Hepatocyte (in vitro differentiated cells): ENCODE measurements at regions not wholly inside any gene's neighbourhood (a gene's known extent, or its start where the extent isn't known, plus 50 kb on each side); places are given as distances from the start of the nearest gene placed in this dataset.

ENCODE experiments used
- DNase-seq: peaks from one replicate; pipeline ENCODE4 v3.0.0-alpha.2; 2016; ENCODE audit warnings: low spot score
- H2AFZ ChIP-seq: fragments of 200-600 bp; sonication (generic); 2 replicates; pipeline ENCODE4 v1.6.0; 2016; ENCODE audit warnings: antibody characterized with exemption, mild to moderate bottlenecking
- H3K27ac ChIP-seq: fragments of 200-600 bp; sonication (generic); 2 replicates; pipeline ENCODE4 v1.5.1; 2016; ENCODE audit warnings: mild to moderate bottlenecking
- H3K27me3 ChIP-seq: fragments of 200-600 bp; sonication (generic); 2 replicates; pipeline ENCODE4 v1.6.1; 2016
- H3K36me3 ChIP-seq: fragments of 200-600 bp; sonication (generic); replicated peaks from 2 replicates; pipeline ENCODE4 v1.5.1; 2016; ENCODE audit warnings: low read depth; ENCODE audit not compliant: insufficient read depth
- H3K4me1 ChIP-seq: fragments of 200-600 bp; sonication (generic); 2 replicates; pipeline ENCODE4 v1.5.1; 2016; ENCODE audit warnings: mild to moderate bottlenecking, moderate library complexity; ENCODE audit not compliant: insufficient read depth
- H3K4me2 ChIP-seq: fragments of 200-600 bp; sonication (generic); 2 replicates; pipeline ENCODE4 v1.6.0; 2016
- H3K4me3 ChIP-seq: fragments of 200-600 bp; sonication (generic); 2 replicates; pipeline ENCODE4 v1.5.1; 2016; ENCODE audit warnings: mild to moderate bottlenecking
- H3K79me2 ChIP-seq: fragments of 200-600 bp; sonication (generic); 2 replicates; pipeline ENCODE4 v1.6.0; 2017; ENCODE audit warnings: mild to moderate bottlenecking
- H3K9me2 ChIP-seq: fragments of 200-600 bp; sonication (generic); replicated peaks from 2 replicates; pipeline ENCODE4 v1.6.0; 2017; ENCODE audit warnings: mild to moderate bottlenecking; ENCODE audit not compliant: insufficient read depth
- H3K9me3 ChIP-seq: fragments of 200-600 bp; sonication (generic); 2 replicates; pipeline ENCODE4 v1.5.1; 2016; ENCODE audit warnings: low read depth, mild to moderate bottlenecking
- H4K20me1 ChIP-seq: fragments of 200-600 bp; sonication (generic); 2 replicates; pipeline ENCODE4 v1.6.0; 2016; ENCODE audit warnings: mild to moderate bottlenecking; ENCODE audit not compliant: insufficient read depth, poor library complexity, severe bottlenecking
- EZH2 ChIP-seq: fragments of 200-600 bp; sonication (generic); IDR thresholded peaks from 2 replicates; pipeline ENCODE4 v1.6.1; 2016; ENCODE audit warnings: antibody characterized with exemption, mild to moderate bottlenecking, borderline replicate concordance
- EZH2phosphoT487 ChIP-seq: fragments of 200-600 bp; sonication (generic); IDR thresholded peaks from one replicate; pipeline ENCODE4 v1.6.1; 2018; ENCODE audit warnings: antibody characterized with exemption, mild to moderate bottlenecking, low read depth, moderate library complexity; ENCODE audit not compliant: unreplicated experiment, severe bottlenecking
- WGBS: methylation state at CpG from one replicate; pipeline ENCODE4 v1.1.6; 2016; ENCODE audit warnings: low lambda C conversion rate; ENCODE audit errors: missing lambda C conversion rate; 5-methylcytosine and 5-hydroxymethylcytosine counted together
- TF ChIP-seq, protein P1 (sequence below): fragments of 200-600 bp; sonication (generic); IDR thresholded peaks from 2 replicates; pipeline ENCODE4 v1.5.1; 2016; ENCODE audit warnings: antibody characterized with exemption, mild to moderate bottlenecking; ENCODE audit not compliant: poor library complexity

DNA sequence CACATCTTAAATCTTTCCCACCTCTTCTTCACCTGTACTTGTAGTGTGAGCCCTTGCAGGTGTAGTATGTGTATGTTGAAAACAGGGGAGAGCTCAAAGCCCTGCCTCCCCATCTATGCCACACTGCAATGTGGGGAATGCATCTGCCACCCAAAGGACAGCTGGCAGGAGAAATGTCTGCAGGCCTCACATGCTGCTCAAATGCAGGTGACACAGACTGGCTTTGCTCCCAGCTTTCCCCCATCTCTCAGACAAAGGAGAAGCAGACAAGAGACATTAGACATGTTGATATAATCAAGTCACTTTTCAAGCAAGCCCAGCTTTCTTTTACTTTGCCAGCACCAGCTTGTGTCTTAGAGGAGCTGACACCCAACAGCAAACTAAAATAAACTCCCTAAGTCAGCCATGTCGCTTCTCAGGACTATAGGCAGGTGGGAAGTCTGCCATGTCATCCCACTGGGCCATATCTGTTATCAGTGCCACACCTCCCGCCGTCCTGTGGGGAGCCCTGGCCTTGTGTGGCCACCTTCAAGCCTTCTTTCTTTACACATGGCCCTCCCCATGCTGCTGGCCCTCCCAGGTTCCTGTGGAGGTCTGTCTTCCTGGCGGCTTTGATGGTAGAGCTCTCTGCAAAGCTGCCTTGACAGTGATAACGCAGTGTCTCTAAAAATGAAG, 102.1 kb downstream of the CXCL12 start:
- Histone ChIP-seq H3K79me2 (no peaks in the 10 kb centered on the region), H3K36me3 (no peaks in the 10 kb centered on the region), H3K27me3 (no peaks in the 10 kb centered on the region)

DNA sequence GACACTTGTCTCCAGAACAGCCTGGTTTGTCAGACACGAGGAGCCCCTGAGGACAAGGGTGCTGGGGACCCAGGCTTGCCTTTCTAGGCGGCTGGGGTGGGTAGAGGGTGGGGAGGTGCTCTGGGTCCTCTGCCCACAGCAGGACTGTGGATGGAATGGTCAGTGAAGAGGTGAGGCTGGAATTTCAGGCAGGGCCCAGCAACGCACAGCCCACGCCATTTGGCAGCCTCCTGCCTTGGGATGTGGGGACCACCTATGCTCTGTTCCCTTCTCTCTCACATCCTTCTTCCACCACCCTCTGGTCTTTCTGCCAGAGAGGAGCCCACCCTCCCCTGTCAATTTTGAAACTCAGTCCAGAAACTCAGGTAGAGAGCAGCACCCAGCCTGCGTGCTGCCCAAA, 103.2 kb downstream of the CXCL12 start:
- Histone ChIP-seq H3K36me3 (no peaks in the 10 kb centered on the region), H3K4me3 (no peak overlapping the region), H2AFZ (no peak overlapping the region), H3K27me3 (no peaks in the 10 kb centered on the region), H3K9me2 (no peaks in the 10 kb centered on the region), H3K9me3 (no peaks in the 10 kb centered on the region), H3K4me1 (peaks cover 3% of the 10 kb centered on the region), H3K4me2 (no peak overlapping the region), H3K27ac (no peak overlapping the region), H4K20me1 (no peaks in the 10 kb centered on the region), H3K79me2 (no peaks in the 10 kb centered on the region)
- 93% methylated on average over 5 of the region's 5 CpGs for WGBS
- TF ChIP-seq, protein P1, sequence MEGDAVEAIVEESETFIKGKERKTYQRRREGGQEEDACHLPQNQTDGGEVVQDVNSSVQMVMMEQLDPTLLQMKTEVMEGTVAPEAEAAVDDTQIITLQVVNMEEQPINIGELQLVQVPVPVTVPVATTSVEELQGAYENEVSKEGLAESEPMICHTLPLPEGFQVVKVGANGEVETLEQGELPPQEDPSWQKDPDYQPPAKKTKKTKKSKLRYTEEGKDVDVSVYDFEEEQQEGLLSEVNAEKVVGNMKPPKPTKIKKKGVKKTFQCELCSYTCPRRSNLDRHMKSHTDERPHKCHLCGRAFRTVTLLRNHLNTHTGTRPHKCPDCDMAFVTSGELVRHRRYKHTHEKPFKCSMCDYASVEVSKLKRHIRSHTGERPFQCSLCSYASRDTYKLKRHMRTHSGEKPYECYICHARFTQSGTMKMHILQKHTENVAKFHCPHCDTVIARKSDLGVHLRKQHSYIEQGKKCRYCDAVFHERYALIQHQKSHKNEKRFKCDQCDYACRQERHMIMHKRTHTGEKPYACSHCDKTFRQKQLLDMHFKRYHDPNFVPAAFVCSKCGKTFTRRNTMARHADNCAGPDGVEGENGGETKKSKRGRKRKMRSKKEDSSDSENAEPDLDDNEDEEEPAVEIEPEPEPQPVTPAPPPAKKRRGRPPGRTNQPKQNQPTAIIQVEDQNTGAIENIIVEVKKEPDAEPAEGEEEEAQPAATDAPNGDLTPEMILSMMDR, result no peak
- TF ChIP-seq EZH2, result no peak
- no peak for DNase-seq

More for the DNA sequence above, 102.1 kb downstream of the CXCL12 start:
- H3K27ac ChIP-seq, result no peak overlapping the region
- no peak overlapping the region for H3K4me2 ChIP-seq
- 76% methylated on average over 5 of the region's 5 CpGs for WGBS
- no peak overlapping the region for H3K4me3 ChIP-seq
- no peak for TF ChIP-seq EZH2
- no peak for TF ChIP-seq EZH2phosphoT487
- TF ChIP-seq, protein P1, result no peak
- H3K4me1 ChIP-seq, result peaks cover 3% of the 10 kb centered on the region
- H3K9me2 ChIP-seq, result no peaks in the 10 kb centered on the region
- H2AFZ ChIP-seq, result no peak overlapping the region
- no peaks in the 10 kb centered on the region for H4K20me1 ChIP-seq
- H3K9me3 ChIP-seq, result no peaks in the 10 kb centered on the region
- no peak for DNase-seq

DNA sequence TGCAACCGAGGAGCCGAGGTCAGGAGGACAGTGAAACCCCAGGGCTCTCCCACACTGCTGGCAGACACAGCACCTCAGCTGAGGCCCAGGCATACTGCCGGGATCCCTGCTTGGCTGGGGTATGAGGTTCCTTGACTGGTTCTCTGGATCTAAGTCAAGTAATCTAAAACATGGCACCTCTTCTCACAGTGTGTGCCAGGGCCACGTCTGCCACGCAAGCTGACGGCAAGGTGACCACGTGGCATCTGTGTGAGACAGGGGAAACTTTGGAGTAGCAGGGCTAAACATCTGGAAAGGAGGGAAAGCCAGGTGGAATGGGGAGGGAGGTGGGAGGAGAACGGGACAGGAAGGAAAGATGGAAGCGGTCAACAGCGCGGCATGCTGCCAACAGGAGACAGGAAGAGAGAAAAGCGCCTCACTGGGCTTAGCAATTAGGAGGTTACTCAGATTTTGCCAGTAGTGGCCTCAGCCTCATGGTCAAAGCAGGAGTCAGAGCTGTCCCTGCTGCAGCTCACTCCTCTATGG, 103.7 kb downstream of the CXCL12 start:
- H4K20me1 ChIP-seq, result no peaks in the 10 kb centered on the region
- H2AFZ ChIP-seq, result no peak overlapping the region
- no peaks in the 10 kb centered on the region for H3K27me3 ChIP-seq
- no peak overlapping the region for H3K27ac ChIP-seq
- TF ChIP-seq EZH2 (no peak), EZH2phosphoT487 (no peak)
- TF ChIP-seq, protein P1, result no peak
- no peaks in the 10 kb centered on the region for H3K9me2 ChIP-seq
- H3K9me3 ChIP-seq, result no peaks in the 10 kb centered on the region
- no peak overlapping the region for H3K4me3 ChIP-seq
- H3K79me2 ChIP-seq, result no peaks in the 10 kb centered on the region
- no peak for DNase-seq
- WGBS, result 96% methylated on average over 12 of the region's 12 CpGs
- no peak overlapping the region for H3K4me2 ChIP-seq
- H3K36me3 ChIP-seq, result no peaks in the 10 kb centered on the region
- peaks cover 3% of the 10 kb centered on the region for H3K4me1 ChIP-seq
